Transverse colon (tissue), 4 donors: ENCODE measurements at regions not wholly inside any gene's neighbourhood (a gene's known extent, or its start where the extent isn't known, plus 50 kb on each side); places are given as distances from the start of the nearest gene placed in this dataset.

Source experiments
- DNase-seq: peaks from one replicate; pipeline ENCODE4 v3.0.0-alpha.2; 2019
- H3K27ac ChIP-seq, 4 donors: fragments of 200-600 bp; sonication (generic); 2 replicates each; pipeline ENCODE4 v1.5.1; 2016 to 2018; ENCODE audit warnings: inconsistent platforms in 4 of 4
- H3K27me3 ChIP-seq: fragments of 200-600 bp; sonication (generic); 2 replicates; pipeline ENCODE4 v1.5.1; 2017; ENCODE audit warnings: inconsistent platforms
- H3K36me3 ChIP-seq, 4 donors: fragments of 200-600 bp; sonication (generic); 2 replicates each; pipeline ENCODE4 v1.5.1; 2017 to 2019; ENCODE audit warnings: inconsistent platforms in 4 of 4
- H3K4me1 ChIP-seq, 4 donors: fragments of 200-600 bp; sonication (generic); 2 replicates each; pipeline ENCODE4 v1.5.1; 2017 to 2020; ENCODE audit warnings: inconsistent platforms in 4 of 4
- H3K4me3 ChIP-seq, 4 donors: fragments of 200-600 bp; sonication (generic); 1 replicate in 1 of 4; 2 replicates in 3 of 4; pipeline versions ENCODE4 v1.5.1 to v1.6.1; 2017 to 2019; ENCODE audit warnings: inconsistent platforms in 4 of 4
- H3K9me3 ChIP-seq, 2 donors: fragments of 200-600 bp; sonication (generic); 2 replicates each; pipeline ENCODE4 v1.5.1; 2017 to 2019; ENCODE audit warnings: inconsistent platforms in 2 of 2
- EP300 ChIP-seq: sonication (generic); formaldehyde crosslinking; IDR thresholded peaks from one replicate; pipeline ENCODE4 v1.6.1; 2017; ENCODE audit warnings: antibody characterized with exemption, low read depth
- POLR2A ChIP-seq: fragments of 450-650 bp; IDR thresholded peaks from one replicate; pipeline ENCODE4 v1.6.1; 2016; ENCODE audit warnings: antibody characterized with exemption, mild to moderate bottlenecking, moderate library complexity
- POLR2AphosphoS5 ChIP-seq, 3 donors: sonication (generic); formaldehyde crosslinking; IDR thresholded peaks; one replicate each; pipeline ENCODE4 v1.6.1; 2016; ENCODE audit warnings: antibody characterized with exemption in 3 of 3
- WGBS, 2 donors: methylation state at CpG; one replicate each; pipeline ENCODE4 v1.1.5; 2018; ENCODE audit warnings: low coverage in 1 of 2; 5-methylcytosine and 5-hydroxymethylcytosine counted together
- in situ Hi-C, 4 donors: fragments of 200-750 bp; cut with MboI; loops; one replicate each; pipeline versions ENCODE4 v1.15.0 to v1.15.1; 2017; ENCODE audit warnings: low sequenced_read_pairs in 3 of 4, low pct_ligation_motif_present in 1 of 4, low pct_unique_long_range_greater_than_20kb in 1 of 4
- intact Hi-C: fragments of 100-400 bp; cut with DNase I; formaldehyde crosslinking; loops from one replicate; pipeline ENCODE4 v1.15.1; 2023; ENCODE audit warnings: low total_unique reads
- TF ChIP-seq, protein P1 (sequence below), 5 experiments: fragments of 200-600 bp in 3 of 5; fragments of 450-650 bp in 2 of 5; sonication (generic) in 3 of 5; IDR thresholded peaks; 1 replicate in 2 of 5; 2 replicates in 3 of 5; pipeline ENCODE4 v1.5.1; 2016 to 2017; ENCODE audit warnings: antibody characterized with exemption in 5 of 5, inconsistent platforms in 3 of 5, mild to moderate bottlenecking in 2 of 5, moderate library complexity in 1 of 5

DNA sequence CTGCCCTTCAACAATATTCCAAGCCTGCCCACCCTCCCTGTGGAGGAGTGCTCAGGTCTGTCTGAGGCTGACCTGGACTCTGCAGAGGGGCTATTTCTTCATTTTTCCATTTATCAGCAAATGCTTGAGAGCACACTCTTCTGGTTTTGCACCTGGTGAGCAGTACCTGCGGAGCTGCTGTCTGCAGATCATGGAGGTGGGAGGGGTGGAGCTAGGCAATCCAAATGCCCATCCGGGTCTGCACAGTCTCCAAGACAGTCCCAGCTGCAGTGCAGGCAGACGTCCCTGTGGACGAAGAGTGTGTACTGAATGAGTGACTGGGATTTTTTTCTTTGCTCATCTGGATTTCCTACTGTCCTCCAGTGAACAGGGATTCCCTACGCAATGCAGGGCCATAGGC is 239.8 kb downstream of the IRX2 start:
- Histone ChIP-seq H3K4me3 (no peak overlapping the region), H3K27me3 (no peaks in the 10 kb centered on the region), H3K36me3 (no peaks in the 10 kb centered on the region), H3K9me3 (no peaks in the 10 kb centered on the region), H3K4me1 (no peaks in the 10 kb centered on the region), H3K27ac (no peak overlapping the region)
- intact Hi-C loops (no loop called here), in situ Hi-C loops (no loop called here)
- 76% methylated on average over 5 of the region's 5 CpGs; no CpG with 5 or more reads in 1 of the 2 donors for WGBS, 2 donors
- TF ChIP-seq POLR2A (no peak), POLR2AphosphoS5 (IDR thresholded peaks at IDR 0.05) (no peak), EP300 (no peak)
- TF ChIP-seq, protein P1, sequence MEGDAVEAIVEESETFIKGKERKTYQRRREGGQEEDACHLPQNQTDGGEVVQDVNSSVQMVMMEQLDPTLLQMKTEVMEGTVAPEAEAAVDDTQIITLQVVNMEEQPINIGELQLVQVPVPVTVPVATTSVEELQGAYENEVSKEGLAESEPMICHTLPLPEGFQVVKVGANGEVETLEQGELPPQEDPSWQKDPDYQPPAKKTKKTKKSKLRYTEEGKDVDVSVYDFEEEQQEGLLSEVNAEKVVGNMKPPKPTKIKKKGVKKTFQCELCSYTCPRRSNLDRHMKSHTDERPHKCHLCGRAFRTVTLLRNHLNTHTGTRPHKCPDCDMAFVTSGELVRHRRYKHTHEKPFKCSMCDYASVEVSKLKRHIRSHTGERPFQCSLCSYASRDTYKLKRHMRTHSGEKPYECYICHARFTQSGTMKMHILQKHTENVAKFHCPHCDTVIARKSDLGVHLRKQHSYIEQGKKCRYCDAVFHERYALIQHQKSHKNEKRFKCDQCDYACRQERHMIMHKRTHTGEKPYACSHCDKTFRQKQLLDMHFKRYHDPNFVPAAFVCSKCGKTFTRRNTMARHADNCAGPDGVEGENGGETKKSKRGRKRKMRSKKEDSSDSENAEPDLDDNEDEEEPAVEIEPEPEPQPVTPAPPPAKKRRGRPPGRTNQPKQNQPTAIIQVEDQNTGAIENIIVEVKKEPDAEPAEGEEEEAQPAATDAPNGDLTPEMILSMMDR (IDR thresholded peaks at IDR 0.05): no peak
- DNase-seq: no peak

DNA sequence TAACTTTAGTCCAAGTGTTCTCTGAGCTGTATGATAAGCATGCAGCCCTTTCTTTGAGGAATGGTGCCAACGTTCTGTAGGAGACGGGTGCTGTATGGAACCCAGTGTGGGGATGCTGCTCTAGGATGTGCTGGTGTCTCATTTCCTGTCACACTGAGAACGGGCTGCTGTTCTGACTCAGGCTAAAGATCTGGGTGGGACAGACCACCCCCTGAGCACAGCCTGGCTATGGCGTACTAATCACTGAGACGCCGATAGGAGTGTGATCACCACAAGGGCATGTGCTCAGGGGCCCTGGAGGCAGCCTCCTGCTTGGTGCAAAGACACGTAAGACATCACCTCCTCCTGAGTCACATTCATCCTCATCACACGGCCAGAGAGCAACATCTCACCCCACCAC is 240.4 kb downstream of the IRX2 start:
- TF ChIP-seq POLR2A (no peak), EP300 (no peak), POLR2AphosphoS5 (IDR thresholded peaks at IDR 0.05) (no peak)
- TF ChIP-seq, protein P1 (IDR thresholded peaks at IDR 0.05): no peak
- Histone ChIP-seq H3K36me3 (no peaks in the 10 kb centered on the region), H3K4me3 (no peak overlapping the region), H3K4me1 (no peaks in the 10 kb centered on the region), H3K9me3 (no peaks in the 10 kb centered on the region), H3K27ac (no peak overlapping the region), H3K27me3 (no peaks in the 10 kb centered on the region)
- intact Hi-C loops (no loop called here), in situ Hi-C loops (no loop called here)
- no peak for DNase-seq
- 84% methylated on average over 8 of the region's 8 CpGs; no CpG with 5 or more reads in 1 of the 2 donors for WGBS, 2 donors

DNA sequence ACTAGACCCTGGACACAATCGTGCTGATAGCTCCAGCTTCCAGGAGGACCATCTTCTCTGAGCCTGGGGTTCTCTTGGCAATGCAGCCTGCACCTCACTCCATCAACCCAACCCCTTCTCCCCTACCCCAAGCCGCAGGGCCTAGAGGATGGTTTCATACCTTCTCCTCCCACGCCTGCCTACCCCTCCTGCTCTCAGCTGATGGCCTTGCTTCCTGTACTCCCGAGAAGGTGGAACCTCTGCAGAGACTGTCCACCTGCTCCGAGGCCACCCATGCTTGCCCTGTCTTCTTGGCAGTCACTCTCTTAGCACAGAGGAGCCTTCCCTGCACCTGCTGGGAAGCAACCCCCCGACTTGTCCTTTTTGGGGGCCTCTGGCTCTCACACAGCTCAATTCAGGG is 241.9 kb downstream of the IRX2 start:
- in situ Hi-C loops (no loop called here), intact Hi-C loops (no loop called here)
- TF ChIP-seq POLR2AphosphoS5 (IDR thresholded peaks at IDR 0.05) (no peak), EP300 (no peak), POLR2A (no peak)
- TF ChIP-seq, protein P1 (IDR thresholded peaks at IDR 0.05): no peak
- no peaks in the 10 kb centered on the region for H3K4me1 ChIP-seq
- no peak overlapping the region for H3K4me3 ChIP-seq
- no peaks in the 10 kb centered on the region for H3K36me3 ChIP-seq
- DNase-seq: no peak
- no peaks in the 10 kb centered on the region for H3K27me3 ChIP-seq
- 72 to 74% methylated on average over 2 to 6 of the region's 6 CpGs for whole genome bisulfite sequencing, 2 donors
- H3K9me3 ChIP-seq: no peaks in the 10 kb centered on the region
- H3K27ac ChIP-seq: no peak overlapping the region

DNA sequence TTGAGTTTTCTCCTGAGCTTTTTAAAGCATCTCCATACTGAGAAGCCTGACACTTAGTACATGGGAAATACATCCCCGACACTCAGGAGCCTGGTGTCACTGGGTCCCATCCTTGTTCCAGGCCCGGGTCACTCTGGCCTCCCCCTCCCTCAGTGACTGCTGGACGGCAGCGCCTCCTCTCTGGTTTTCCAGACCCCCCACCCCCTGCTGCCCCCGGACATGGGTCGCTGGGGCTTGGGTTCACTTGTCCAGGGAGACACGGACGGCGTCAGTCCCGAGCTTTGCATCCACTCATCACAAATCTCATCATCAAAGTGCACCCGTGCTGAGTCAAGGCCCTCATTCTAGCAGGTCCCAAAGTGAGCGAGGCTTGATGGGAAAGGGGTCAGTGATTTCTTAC is 243.0 kb downstream of the IRX2 start:
- DNase-seq: no peak
- TF ChIP-seq EP300 (no peak), POLR2AphosphoS5 (IDR thresholded peaks at IDR 0.05) (no peak), POLR2A (no peak)
- TF ChIP-seq, protein P1 (IDR thresholded peaks at IDR 0.05): no peak
- WGBS, 2 donors: 56 to 90% methylated on average over 4 to 12 of the region's 12 CpGs

More for the DNA sequence above, 243.0 kb downstream of the IRX2 start:
- no peaks in the 10 kb centered on the region for H3K27me3 ChIP-seq
- H3K27ac ChIP-seq: no peak overlapping the region
- intact Hi-C loops (no loop called here), in situ Hi-C loops (no loop called here)
- no peaks in the 10 kb centered on the region for H3K36me3 ChIP-seq
- H3K4me3 ChIP-seq: no peak overlapping the region
- H3K9me3 ChIP-seq: no peaks in the 10 kb centered on the region
- H3K4me1 ChIP-seq: no peaks in the 10 kb centered on the region
